NB4 (cell line): ENCODE measurements at regions not wholly inside any gene's neighbourhood (a gene's known extent, or its start where the extent isn't known, plus 50 kb on each side); places are given as distances from the start of the nearest gene placed in this dataset.

Experiments
- DNase-seq: peaks from one replicate; pipeline ENCODE4 v3.0.0; 2010; ENCODE audit warnings: low read depth
- H3K4me3 ChIP-seq: one replicate; pipeline ENCODE4 v1.5.1; 2011; ENCODE audit warnings: mild to moderate bottlenecking, low read depth, low read length, moderate library complexity
- CTCF ChIP-seq: IDR thresholded peaks from one replicate; pipeline ENCODE4 v1.5.1; 2012; ENCODE audit warnings: low read depth, low read length
- MAX ChIP-seq: IDR thresholded peaks from 2 replicates; pipeline ENCODE4 v1.6.1; 2011; ENCODE audit warnings: low read depth, low read length
- MYC ChIP-seq: IDR thresholded peaks from 2 replicates; pipeline ENCODE4 v1.6.1; 2011; ENCODE audit warnings: low read depth, low read length
- POLR2A ChIP-seq: IDR thresholded peaks from 2 replicates; pipeline ENCODE4 v1.6.1; 2011; ENCODE audit warnings: mild to moderate bottlenecking; ENCODE audit not compliant: insufficient read length; ENCODE audit errors: extremely low read depth

GRCh38 chr20:40610730-40611129 is 78.3 kb downstream of the MAFB start:
- no peak for DNase-seq
- H3K4me3 ChIP-seq, result no peak overlapping the region
- no peak for TF ChIP-seq CTCF

- H3K4me3 ChIP-seq, result no peak overlapping the region
- no peak for DNase-seq
- TF ChIP-seq CTCF (no peak), MAX (no peak), MYC (no peak)
These were observed 81.1 kb downstream of the MAFB start for GRCh38 chr20:40607927-40608326.

- DNase-seq, result no peak
- TF ChIP-seq MAX, result no peak
- no peak for TF ChIP-seq POLR2A
- no peak for TF ChIP-seq MYC
- no peak overlapping the region for H3K4me3 ChIP-seq
These were observed 82.4 kb downstream of the MAFB start for GRCh38 chr20:40606660-40607059.

GRCh38 chr20:40606237-40606636 is 82.8 kb downstream of the MAFB start:
- DNase-seq, result no peak
- TF ChIP-seq MYC (no peak), MAX (no peak), POLR2A (no peak), CTCF (no peak)

GRCh38 chr20:40604416-40604815 is 84.6 kb downstream of the MAFB start:
- no peak overlapping the region for H3K4me3 ChIP-seq
- no peak for DNase-seq
- no peak for TF ChIP-seq MAX

More at GRCh38 chr20:40606237-40606636, 82.8 kb downstream of the MAFB start:
- H3K4me3 ChIP-seq, result no peak overlapping the region

- H3K4me3 ChIP-seq, result no peak overlapping the region
- DNase-seq, result no peak
- TF ChIP-seq CTCF (no peak), POLR2A (no peak), MAX (no peak), MYC (no peak)
These were observed 85.9 kb downstream of the MAFB start for GRCh38 chr20:40603057-40603651.

- DNase-seq, result no peak
- no peak for TF ChIP-seq MYC
- TF ChIP-seq POLR2A, result no peak
- no peak for TF ChIP-seq MAX
- no peak for TF ChIP-seq CTCF
- H3K4me3 ChIP-seq, result no peak overlapping the region
These were observed 86.7 kb downstream of the MAFB start for GRCh38 chr20:40602381-40602780.
